ENCODE measurements at regions not wholly inside any gene's neighbourhood (a gene's known extent, or its start where the extent isn't known, plus 50 kb on each side); places are given as distances from the start of the nearest gene placed in this dataset.

- DNase-seq (ENCODE audit: low spot score): peak; percentile 5
These were observed 150.2 kb downstream of the MACROH2A1 start for GRCh38 chr5:135248801-135249231.

DNA sequence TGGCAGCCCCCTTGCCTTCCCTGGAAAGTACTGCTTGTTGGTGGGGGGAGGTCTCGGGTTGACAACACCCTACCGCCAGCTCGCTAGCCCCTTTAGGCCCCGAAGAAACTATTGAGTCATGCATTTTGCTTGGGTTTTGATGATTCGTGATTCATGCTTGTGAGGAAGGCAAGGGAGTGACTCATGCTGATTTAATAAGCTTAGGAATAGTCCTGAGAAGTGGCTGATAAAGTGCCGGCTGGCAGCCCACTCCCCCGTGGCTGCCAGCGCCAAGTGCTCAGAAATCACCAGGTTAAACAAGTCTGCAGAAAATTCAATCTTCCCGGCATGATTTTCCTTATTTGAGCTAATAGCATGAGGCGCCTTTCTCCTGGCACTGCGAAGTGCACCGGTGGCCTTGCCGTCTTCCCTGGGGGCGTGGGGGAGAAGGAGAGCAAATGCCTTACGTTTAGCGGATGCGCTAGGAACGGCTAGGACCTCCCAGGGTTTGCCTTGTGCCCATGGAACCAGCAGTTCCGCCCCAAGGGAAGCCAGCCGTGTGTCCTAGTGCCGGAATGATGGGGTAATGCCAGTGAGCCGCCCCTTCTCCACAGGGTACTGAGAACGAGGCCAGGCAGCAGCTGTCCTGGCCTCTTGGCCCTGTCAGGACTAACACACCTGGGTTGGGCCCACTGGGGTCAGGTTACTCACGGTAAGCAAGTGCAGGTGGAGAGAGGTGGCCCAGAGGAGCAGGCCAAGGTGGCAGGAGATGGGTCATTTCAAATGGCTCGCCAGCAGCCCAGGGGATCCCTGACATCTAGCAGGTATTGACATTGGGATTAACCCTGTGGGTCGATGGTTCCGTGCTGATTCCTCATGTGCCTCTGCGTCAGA, 151.9 kb downstream of the MACROH2A1 start:
- DNase-seq (ENCODE audit: low spot score): peak; percentile 54

DNA sequence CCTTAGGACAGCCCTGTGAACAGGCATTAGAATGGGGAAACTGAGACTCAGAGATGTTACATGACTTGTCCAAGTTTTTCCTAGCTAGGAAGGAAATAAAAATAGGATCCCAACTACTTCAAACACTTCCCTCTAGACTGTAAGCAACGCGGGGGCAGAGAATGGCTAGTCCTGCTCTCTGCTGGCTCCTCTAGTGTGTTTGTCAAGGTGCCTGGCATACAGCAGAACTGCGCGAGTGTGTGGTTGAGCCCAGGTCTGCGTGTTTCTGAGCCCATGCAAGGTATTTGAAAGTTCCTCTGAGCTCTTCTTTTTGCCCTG, 152.5 kb downstream of the MACROH2A1 start:
- no peak for DNase-seq (ENCODE audit: low spot score)

GRCh38 chr5:135245521-135246499, 153.2 kb downstream of the MACROH2A1 start:
- DNase-seq (ENCODE audit: low spot score): peak; percentile 54

GRCh38 chr5:135244620-135245021, 154.4 kb downstream of the MACROH2A1 start:
- DNase-seq (ENCODE audit: low spot score): peak; percentile 18

GRCh38 chr5:135243556-135244285, 155.3 kb downstream of the MACROH2A1 start:
- DNase-seq (ENCODE audit: low spot score): peak; percentile 19

GRCh38 chr5:135242866-135243555, 156.0 kb downstream of the MACROH2A1 start:
- DNase-seq (ENCODE audit: low spot score): peak; percentile 4

DNA sequence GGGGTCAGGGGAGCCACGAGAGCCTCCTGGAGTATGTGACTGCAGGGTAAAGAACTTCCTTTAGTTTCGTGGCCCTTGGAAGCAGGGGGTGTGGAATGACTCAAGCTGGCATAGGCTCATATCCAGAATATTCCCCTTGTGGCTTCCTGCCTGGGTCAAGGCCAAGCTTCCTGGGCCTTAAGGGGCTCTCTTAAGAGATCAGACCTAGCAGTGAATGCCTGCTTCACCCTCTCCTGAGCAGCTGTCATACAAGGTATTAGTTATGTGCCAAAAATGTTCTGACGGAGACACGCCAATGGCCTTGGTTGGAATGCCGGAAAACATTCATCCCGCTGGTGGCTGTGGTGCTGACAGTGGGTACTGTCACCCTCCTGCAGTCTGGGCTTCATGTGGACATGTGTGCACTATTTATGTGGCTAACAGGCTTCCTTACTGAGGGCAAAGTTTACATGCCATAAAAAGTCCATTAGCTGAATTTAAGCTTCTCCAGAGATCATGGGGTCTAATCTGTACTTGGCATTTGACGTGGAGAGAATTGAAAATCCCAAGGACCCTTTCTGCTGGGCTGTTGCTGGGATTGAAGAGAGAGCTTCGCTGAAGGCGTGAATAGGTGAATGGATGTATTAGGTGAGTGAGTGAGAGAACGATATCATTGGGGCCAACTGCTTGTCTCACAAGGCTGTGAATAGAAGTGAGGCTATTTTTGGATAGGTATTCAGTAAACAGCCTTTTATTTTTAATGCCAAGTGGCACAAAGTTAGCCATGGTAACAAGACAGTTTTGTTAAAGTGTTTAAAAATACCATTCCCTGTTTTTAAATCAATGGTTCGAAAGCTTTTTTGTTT, 156.8 kb downstream of the MACROH2A1 start:
- DNase-seq (ENCODE audit: low spot score): no peak

GRCh38 chr5:135241536-135241935, 157.5 kb downstream of the MACROH2A1 start:
- DNase-seq (ENCODE audit: low spot score): no peak

DNA sequence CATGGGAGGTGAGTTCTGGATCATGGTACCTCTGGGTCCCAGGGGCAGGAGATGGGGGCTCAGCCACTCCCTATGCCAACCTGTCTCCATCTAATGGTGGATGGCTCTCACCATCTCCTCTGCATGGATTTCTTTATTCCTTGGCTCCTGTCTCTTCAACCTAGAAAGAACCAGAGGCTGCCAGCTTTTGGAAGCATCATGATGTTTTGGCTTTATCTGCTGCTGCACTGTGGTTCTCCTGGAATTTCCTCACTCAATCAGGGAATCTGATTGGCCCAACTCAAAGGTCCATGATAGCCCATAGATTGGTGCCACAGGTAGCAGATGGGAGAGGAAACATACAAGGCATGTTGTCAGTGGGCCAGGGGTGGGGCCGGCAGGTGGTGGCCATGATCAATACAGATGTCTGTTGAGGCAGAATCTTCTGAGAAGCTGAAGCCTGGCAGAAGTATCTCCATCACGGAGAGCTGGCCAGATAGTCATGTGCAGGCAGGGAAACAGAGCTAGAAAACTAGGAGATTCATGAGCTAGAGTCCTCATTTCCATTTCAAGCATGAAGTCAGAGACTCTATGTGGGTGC, 158.2 kb downstream of the MACROH2A1 start:
- no peak for DNase-seq (ENCODE audit: low spot score)

GRCh38 chr5:135240283-135240633, 158.8 kb downstream of the MACROH2A1 start:
- no peak for DNase-seq (ENCODE audit: low spot score)

- no peak for DNase-seq (ENCODE audit: low spot score)
These were observed 159.4 kb downstream of the MACROH2A1 start for GRCh38 chr5:135239453-135240282.

DNA sequence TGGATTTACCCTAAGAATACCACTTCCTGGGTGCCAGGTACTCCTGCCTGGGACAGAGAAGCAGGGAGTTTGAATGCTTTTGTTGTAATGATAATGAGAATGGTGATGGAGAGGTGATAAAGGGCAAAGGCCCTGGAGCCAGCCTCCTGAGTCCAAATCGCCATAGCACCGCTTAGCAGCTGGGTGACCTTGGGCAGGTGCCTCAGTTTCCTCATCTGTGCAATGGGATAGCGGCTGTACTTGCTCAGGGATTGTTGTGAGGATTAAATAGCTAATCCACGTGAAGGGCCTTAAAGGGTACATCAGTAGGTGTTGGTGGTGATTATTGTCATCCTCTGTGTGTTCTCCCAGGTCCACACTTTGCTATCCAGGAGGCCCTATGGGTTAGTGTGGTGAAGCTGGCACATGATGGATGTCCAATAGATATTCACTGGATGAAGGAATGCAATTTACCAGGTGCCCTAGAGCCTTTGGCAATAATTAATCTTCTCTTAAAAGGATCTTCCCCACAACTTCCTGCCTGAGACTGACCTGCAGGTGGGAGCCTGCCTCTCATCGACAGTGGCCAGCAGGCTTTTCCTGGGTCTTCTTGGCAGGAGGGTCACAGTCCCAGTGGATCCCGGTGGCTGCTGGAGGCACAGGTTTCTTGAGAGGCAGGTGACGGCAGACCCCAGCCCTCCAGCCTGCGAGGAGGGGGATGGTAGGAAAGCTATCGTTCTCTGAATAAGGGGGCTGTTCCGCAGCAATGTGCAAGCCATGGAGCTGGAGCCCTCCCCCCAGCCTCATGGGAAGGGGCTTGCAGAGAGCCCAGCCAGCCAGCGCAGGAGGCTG, 160.2 kb downstream of the MACROH2A1 start:
- DNase-seq (ENCODE audit: low spot score): no peak

GRCh38 chr5:135237748-135238103, 161.3 kb downstream of the MACROH2A1 start:
- DNase-seq (ENCODE audit: low spot score): no peak

DNA sequence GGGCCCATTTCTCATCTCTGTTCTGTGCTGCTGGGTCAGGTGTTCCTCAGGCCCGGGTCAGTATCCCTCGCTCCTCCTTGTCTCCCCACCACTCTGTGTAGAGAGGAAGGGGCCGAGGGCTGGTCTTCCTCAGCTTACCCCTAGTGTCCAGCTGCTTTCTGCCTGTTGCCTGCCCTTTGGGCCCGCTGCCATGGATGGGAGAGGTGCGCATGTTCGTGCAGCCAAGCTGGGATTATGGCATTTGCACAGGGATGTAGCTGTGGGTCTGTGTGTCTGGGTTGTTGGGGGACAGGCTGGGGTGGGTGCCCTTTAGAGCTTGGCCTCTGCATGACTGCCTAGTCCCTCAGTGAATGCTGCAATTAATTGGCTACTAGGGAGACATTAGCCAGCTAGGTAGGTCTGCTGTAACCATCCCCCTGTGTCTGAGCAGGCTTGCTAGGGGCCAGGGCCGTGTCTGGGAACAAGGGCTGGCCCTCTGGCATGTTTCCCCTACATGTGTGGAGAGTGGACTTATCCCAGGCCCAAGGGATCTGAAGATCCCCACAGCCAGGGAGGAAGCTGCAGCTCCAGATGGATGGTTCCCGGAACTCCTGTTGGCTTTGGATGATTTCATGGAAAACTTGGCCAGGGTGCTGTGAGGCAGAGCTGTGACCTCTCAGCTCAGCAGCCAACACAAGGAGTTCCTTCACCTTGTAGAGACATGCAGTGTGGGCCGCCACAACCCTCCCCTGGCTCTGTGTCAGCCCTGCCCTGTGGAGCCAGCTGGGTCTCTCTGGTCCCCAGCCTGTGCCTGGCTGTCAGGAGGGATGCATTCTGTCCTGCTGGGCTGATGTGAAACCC, 161.9 kb downstream of the MACROH2A1 start:
- DNase-seq (ENCODE audit: low spot score): no peak

- DNase-seq (ENCODE audit: low spot score): no peak
These were observed 162.7 kb downstream of the MACROH2A1 start for GRCh38 chr5:135236228-135236907.
